K562 (cell line): ENCODE measurements at regions not wholly inside any gene's neighbourhood (a gene's known extent, or its start where the extent isn't known, plus 50 kb on each side); places are given as distances from the start of the nearest gene placed in this dataset.

Experiments
- CGGBP1 ChIP-seq: fragments of 250-450 bp; sonication (Bioruptor Pico); IDR thresholded peaks from 2 replicates; pipeline ENCODE4 v1.9.0; 2021; ENCODE audit warnings: mild to moderate bottlenecking
- CHAMP1 ChIP-seq: fragments of 450-650 bp; IDR thresholded peaks from 2 replicates; pipeline ENCODE4 v1.6.1; 2016; ENCODE audit warnings: mild to moderate bottlenecking
- CREBBP ChIP-seq: IDR thresholded peaks from one replicate; pipeline ENCODE4 v1.6.1; 2012; ENCODE audit warnings: low read depth, mild to moderate bottlenecking, control low read depth, inconsistent platforms, low read length
- CTCFL ChIP-seq: IDR thresholded peaks from 2 replicates; pipeline ENCODE4 v1.6.1; 2011; ENCODE audit warnings: borderline replicate concordance, low read depth, mild to moderate bottlenecking, moderate library complexity, low read length; ENCODE audit not compliant: insufficient read depth, poor library complexity, severe bottlenecking
- MGA ChIP-seq: fragments of 450-650 bp; IDR thresholded peaks from 2 replicates; pipeline ENCODE4 v1.6.1; 2016; ENCODE audit warnings: mild to moderate bottlenecking, moderate library complexity
- POLR2H ChIP-seq: IDR thresholded peaks from 2 replicates; pipeline ENCODE4 v1.6.1; 2016; ENCODE audit warnings: missing genetic modification characterization, low read depth, mild to moderate bottlenecking, control low read depth, missing compliant biosample characterization, moderate library complexity
- PTRF ChIP-seq: fragments of 450-650 bp; IDR thresholded peaks from 2 replicates; pipeline ENCODE4 v1.6.1; 2016; ENCODE audit warnings: mild to moderate bottlenecking, missing genetic modification characterization, missing compliant biosample characterization
- RB1 ChIP-seq: fragments of 450-650 bp; IDR thresholded peaks from 2 replicates; pipeline ENCODE4 v1.6.1; 2017; ENCODE audit warnings: low read depth, mild to moderate bottlenecking
- RBM14 ChIP-seq: fragments of 200-400 bp; formaldehyde crosslinking; IDR thresholded peaks from 2 replicates; pipeline ENCODE4 v1.6.1; 2018; ENCODE audit warnings: low read depth, mild to moderate bottlenecking, low read length, moderate library complexity, borderline replicate concordance; ENCODE audit not compliant: insufficient read depth
- ZNF347 ChIP-seq: fragments of 450-650 bp; formaldehyde crosslinking; IDR thresholded peaks from 2 replicates; pipeline ENCODE4 v1.4.0; 2020; ENCODE audit warnings: low read depth, mild to moderate bottlenecking, moderate library complexity
- ZNF77 ChIP-seq: fragments of 250-450 bp; sonication (Bioruptor Pico); IDR thresholded peaks from 2 replicates; pipeline ENCODE4 v1.5.0; 2020

GRCh38 chr5:89418407-89419085 is 535.6 kb upstream of the MEF2C start (continued):
- TF ChIP-seq CHAMP1 (0 out of 2 replicates have a peak, but pooled peaks have one; percentile 70), ZNF77 (CRISPR knock-in tag) (no peak), ZNF347 (CRISPR knock-in tag) (no peak), PTRF (tag) (no peak), CTCFL (no peak), RB1 (no peak), MGA (no peak), POLR2H (tag) (no peak), CGGBP1 (CRISPR knock-in tag) (no peak), RBM14 (no peak), CREBBP (no peak)
